HepG2 (cell line): ENCODE measurements at regions not wholly inside any gene's neighbourhood (a gene's known extent, or its start where the extent isn't known, plus 50 kb on each side); places are given as distances from the start of the nearest gene placed in this dataset.

Experiments
- NR1H2 ChIP-seq: sonication (generic); formaldehyde crosslinking; IDR thresholded peaks from 2 replicates; pipeline ENCODE4 v1.8.1; 2022; ENCODE audit warnings: low read depth, missing genetic modification reagents, borderline replicate concordance
- SALL2 ChIP-seq: sonication (generic); formaldehyde crosslinking; IDR thresholded peaks from 2 replicates; pipeline ENCODE4 v1.8.1; 2023; ENCODE audit warnings: mild to moderate bottlenecking, missing genetic modification reagents, inconsistent platforms
- TRIM24 ChIP-seq: sonication (generic); formaldehyde crosslinking; IDR thresholded peaks from 2 replicates; pipeline ENCODE4 v1.8.0; 2022; ENCODE audit warnings: mild to moderate bottlenecking, missing genetic modification reagents
- TF ChIP-seq, protein P1 (sequence below): sonication (generic); formaldehyde crosslinking; IDR thresholded peaks from 2 replicates; pipeline ENCODE4 v1.5.0; 2020; ENCODE audit warnings: mild to moderate bottlenecking, missing genetic modification reagents, moderate library complexity
- TF ChIP-seq, protein P2 (sequence below): sonication (generic); formaldehyde crosslinking; IDR thresholded peaks from 2 replicates; pipeline ENCODE4 v1.5.0; 2020; ENCODE audit warnings: missing genetic modification reagents
- TF ChIP-seq, protein P3 (sequence below): sonication (generic); formaldehyde crosslinking; IDR thresholded peaks from 2 replicates; pipeline ENCODE4 v1.4.0; 2020; ENCODE audit warnings: missing genetic modification reagents, borderline replicate concordance

DNA sequence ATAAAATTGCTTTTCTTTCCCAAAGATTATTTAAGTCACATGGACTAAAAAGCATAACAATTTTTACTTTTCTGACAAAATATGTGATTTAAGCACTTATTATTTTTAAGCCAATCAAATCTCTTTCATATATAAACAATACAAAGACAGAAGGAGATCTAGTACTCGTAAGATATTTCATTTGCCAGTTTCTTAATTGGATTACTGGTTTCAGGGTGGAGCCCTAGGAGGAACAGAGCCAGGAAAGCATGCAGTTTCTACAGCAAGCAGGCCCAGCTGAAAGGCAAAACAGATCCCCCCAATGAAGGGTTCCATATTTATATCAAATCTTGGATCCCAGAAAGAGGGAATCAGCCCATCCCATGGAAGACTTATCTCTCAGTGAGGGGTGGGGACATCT is 177.0 kb downstream of the KIF18A start:
- no peak for TF ChIP-seq SALL2 (CRISPR knock-in tag)
- TF ChIP-seq, protein P1, sequence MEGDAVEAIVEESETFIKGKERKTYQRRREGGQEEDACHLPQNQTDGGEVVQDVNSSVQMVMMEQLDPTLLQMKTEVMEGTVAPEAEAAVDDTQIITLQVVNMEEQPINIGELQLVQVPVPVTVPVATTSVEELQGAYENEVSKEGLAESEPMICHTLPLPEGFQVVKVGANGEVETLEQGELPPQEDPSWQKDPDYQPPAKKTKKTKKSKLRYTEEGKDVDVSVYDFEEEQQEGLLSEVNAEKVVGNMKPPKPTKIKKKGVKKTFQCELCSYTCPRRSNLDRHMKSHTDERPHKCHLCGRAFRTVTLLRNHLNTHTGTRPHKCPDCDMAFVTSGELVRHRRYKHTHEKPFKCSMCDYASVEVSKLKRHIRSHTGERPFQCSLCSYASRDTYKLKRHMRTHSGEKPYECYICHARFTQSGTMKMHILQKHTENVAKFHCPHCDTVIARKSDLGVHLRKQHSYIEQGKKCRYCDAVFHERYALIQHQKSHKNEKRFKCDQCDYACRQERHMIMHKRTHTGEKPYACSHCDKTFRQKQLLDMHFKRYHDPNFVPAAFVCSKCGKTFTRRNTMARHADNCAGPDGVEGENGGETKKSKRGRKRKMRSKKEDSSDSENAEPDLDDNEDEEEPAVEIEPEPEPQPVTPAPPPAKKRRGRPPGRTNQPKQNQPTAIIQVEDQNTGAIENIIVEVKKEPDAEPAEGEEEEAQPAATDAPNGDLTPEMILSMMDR (CRISPR knock-in tag), result no peak
- TF ChIP-seq, protein P2, sequence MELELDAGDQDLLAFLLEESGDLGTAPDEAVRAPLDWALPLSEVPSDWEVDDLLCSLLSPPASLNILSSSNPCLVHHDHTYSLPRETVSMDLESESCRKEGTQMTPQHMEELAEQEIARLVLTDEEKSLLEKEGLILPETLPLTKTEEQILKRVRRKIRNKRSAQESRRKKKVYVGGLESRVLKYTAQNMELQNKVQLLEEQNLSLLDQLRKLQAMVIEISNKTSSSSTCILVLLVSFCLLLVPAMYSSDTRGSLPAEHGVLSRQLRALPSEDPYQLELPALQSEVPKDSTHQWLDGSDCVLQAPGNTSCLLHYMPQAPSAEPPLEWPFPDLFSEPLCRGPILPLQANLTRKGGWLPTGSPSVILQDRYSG (CRISPR knock-in tag), result no peak
- TF ChIP-seq, protein P3, sequence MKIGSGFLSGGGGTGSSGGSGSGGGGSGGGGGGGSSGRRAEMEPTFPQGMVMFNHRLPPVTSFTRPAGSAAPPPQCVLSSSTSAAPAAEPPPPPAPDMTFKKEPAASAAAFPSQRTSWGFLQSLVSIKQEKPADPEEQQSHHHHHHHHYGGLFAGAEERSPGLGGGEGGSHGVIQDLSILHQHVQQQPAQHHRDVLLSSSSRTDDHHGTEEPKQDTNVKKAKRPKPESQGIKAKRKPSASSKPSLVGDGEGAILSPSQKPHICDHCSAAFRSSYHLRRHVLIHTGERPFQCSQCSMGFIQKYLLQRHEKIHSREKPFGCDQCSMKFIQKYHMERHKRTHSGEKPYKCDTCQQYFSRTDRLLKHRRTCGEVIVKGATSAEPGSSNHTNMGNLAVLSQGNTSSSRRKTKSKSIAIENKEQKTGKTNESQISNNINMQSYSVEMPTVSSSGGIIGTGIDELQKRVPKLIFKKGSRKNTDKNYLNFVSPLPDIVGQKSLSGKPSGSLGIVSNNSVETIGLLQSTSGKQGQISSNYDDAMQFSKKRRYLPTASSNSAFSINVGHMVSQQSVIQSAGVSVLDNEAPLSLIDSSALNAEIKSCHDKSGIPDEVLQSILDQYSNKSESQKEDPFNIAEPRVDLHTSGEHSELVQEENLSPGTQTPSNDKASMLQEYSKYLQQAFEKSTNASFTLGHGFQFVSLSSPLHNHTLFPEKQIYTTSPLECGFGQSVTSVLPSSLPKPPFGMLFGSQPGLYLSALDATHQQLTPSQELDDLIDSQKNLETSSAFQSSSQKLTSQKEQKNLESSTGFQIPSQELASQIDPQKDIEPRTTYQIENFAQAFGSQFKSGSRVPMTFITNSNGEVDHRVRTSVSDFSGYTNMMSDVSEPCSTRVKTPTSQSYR (CRISPR knock-in tag), result no peak
- TF ChIP-seq NR1H2 (CRISPR knock-in tag), result no peak
- TF ChIP-seq TRIM24 (CRISPR knock-in tag), result no peak
